Muscle of leg (tissue), 3 donors: ENCODE measurements at regions not wholly inside any gene's neighbourhood (a gene's known extent, or its start where the extent isn't known, plus 50 kb on each side); places are given as distances from the start of the nearest gene placed in this dataset.

Experiments
- DNase-seq: peaks from one replicate; pipeline ENCODE4 v3.0.0; 2013
- H3K27ac ChIP-seq: one replicate; pipeline ENCODE4 v1.5.1; 2013; ENCODE audit warnings: mild to moderate bottlenecking, low read length, control low read depth
- H3K27me3 ChIP-seq: one replicate; pipeline ENCODE4 v1.6.1; 2013; ENCODE audit warnings: low read length; ENCODE audit not compliant: control insufficient read depth, insufficient read depth
- H3K36me3 ChIP-seq: one replicate; pipeline ENCODE4 v1.6.1; 2013; ENCODE audit warnings: low read length; ENCODE audit not compliant: control insufficient read depth, insufficient read depth
- H3K4me1 ChIP-seq: one replicate; pipeline ENCODE4 v1.6.1; 2013; ENCODE audit warnings: low read length; ENCODE audit not compliant: control insufficient read depth, insufficient read depth
- H3K4me3 ChIP-seq: one replicate; pipeline ENCODE4 v1.5.1; 2013; ENCODE audit warnings: low read length, control low read depth
- H3K9me3 ChIP-seq: replicated peaks from 2 replicates; pipeline ENCODE4 v1.6.1; 2013; ENCODE audit warnings: low read depth, low read length; ENCODE audit not compliant: control insufficient read depth
- WGBS: methylation state at CpG from one replicate; pipeline ENCODE4 v1.1.5; 2013; ENCODE audit warnings: missing lambda C conversion rate; ENCODE audit not compliant: insufficient coverage; 5-methylcytosine and 5-hydroxymethylcytosine counted together

- DNase-seq = no peak
- Histone ChIP-seq H3K4me1 (peaks cover 12% of the 10 kb centered on the region), H3K27me3 (peaks cover 8% of the 10 kb centered on the region), H3K9me3 (no peaks in the 10 kb centered on the region), H3K4me3 (no peak overlapping the region), H3K36me3 (no peaks in the 10 kb centered on the region), H3K27ac (no peak overlapping the region)
- WGBS = 100% methylated on average over 1 of the region's 1 CpG
Measured at GRCh38 chr15:70525551-70525950, 237.8 kb downstream of the UACA start.

- H3K27ac ChIP-seq = no peak overlapping the region
- no peaks in the 10 kb centered on the region for H3K36me3 ChIP-seq
- no peak for DNase-seq
- H3K4me3 ChIP-seq = no peak overlapping the region
- peaks cover 9% of the 10 kb centered on the region for H3K27me3 ChIP-seq
- no peaks in the 10 kb centered on the region for H3K9me3 ChIP-seq
- peaks cover 11% of the 10 kb centered on the region for H3K4me1 ChIP-seq
- WGBS = 0% methylated on average over 1 of the region's 6 CpGs
Measured at GRCh38 chr15:70524470-70524869, 238.9 kb downstream of the UACA start.

DNA sequence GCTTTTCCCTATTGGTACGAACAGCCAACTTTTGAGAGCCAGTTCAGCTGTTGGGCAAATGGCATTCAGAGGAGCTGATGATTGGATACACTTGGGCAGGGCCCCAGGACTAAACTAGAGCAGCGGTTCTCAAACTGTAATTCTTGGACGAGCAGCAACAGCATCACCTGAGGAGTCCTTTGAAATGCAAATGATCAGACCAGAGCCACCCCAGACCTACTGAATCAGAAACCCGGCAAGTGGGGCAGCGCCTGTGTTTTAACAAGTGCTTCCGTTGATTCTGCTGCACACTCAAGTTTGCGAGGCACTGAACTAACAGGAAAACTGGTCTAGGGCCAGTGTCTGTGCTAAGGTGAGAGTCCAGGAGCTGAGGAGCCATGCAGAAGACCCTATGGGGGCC, 239.7 kb downstream of the UACA start:
- Histone ChIP-seq H3K27ac (no peak overlapping the region), H3K4me1 (peaks cover 9% of the 10 kb centered on the region), H3K27me3 (peaks cover 9% of the 10 kb centered on the region), H3K9me3 (no peaks in the 10 kb centered on the region), H3K4me3 (no peak overlapping the region), H3K36me3 (no peaks in the 10 kb centered on the region)
- WGBS = 64% methylated on average over 3 of the region's 7 CpGs
- no peak for DNase-seq

DNA sequence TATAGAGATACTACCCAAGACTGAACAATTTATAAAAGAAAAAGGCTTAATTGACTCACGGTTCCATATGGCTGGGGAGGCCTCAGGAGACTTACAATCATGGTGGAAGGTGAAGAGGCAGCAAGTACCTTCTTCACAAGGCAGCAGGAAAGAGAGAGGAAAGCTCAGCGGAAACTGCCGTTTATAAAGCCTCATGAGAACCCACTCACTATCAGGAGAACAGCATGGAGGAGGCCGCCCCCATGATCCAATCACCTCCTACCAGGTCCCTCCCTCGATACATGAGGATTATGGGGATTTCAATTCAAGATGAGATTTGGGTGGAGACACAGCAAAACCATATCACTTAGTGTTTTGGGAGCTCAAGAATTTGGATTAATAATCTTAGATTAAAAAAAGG, 240.2 kb downstream of the UACA start:
- Histone ChIP-seq H3K27me3 (peaks cover 9% of the 10 kb centered on the region), H3K9me3 (no peaks in the 10 kb centered on the region), H3K4me3 (no peak overlapping the region), H3K4me1 (peaks cover 9% of the 10 kb centered on the region), H3K27ac (no peak overlapping the region), H3K36me3 (no peaks in the 10 kb centered on the region)
- DNase-seq = no peak
- no CpG with 5 or more reads among the region's 5 CpGs for WGBS

GRCh38 chr15:70522323-70522966, 240.9 kb downstream of the UACA start:
- H3K27me3 ChIP-seq = peaks cover 10% of the 10 kb centered on the region
- no peaks in the 10 kb centered on the region for H3K9me3 ChIP-seq
- DNase-seq = no peak
- H3K4me1 ChIP-seq = peaks cover 9% of the 10 kb centered on the region
- no peaks in the 10 kb centered on the region for H3K36me3 ChIP-seq
- no peak overlapping the region for H3K27ac ChIP-seq
- WGBS = no CpG with 5 or more reads among the region's 5 CpGs
- no peak overlapping the region for H3K4me3 ChIP-seq

DNA sequence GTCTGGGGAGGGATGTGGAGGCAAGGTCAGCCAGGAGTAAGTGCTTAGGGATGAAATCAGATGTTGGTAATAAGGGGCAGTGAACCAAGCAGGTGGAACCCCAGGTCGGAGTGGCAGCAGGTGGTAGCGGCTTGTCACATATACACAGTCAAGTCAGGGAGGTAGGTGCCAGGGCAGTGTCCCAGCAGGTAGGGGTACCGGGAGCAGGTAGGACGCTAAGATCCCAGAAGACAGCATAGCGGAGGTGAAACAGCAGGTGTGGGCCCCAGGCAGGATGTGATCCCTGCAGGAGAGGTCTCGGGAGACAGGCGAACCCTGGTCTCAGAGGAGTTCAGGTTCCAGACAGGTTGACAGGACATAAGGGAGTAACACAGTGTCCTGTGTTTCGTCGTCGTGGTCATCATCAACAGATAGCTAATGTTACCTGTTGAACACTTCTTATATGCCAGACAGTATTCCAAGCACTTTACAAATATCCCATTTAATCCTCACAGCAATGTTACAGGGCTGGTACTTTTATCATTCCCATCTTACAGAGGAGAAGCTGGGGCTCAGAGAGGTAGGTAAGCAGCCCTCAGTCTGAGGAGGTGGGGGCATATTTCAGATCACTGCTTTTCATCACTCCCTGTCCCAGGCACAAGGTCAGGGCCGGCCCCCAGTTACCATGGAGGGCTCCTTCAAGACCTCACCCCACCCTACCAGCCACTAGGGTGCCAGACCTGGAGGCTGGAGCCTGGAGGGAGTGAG, 241.6 kb downstream of the UACA start:
- Histone ChIP-seq H3K36me3 (no peaks in the 10 kb centered on the region), H3K4me1 (peaks cover 9% of the 10 kb centered on the region), H3K9me3 (no peaks in the 10 kb centered on the region), H3K4me3 (no peak overlapping the region), H3K27me3 (peaks cover 9% of the 10 kb centered on the region), H3K27ac (no peak overlapping the region)
- DNase-seq = no peak
- WGBS = 89% methylated on average over 6 of the region's 11 CpGs

- Histone ChIP-seq H3K4me3 (no peak overlapping the region), H3K27me3 (peaks cover 7% of the 10 kb centered on the region), H3K9me3 (no peaks in the 10 kb centered on the region), H3K4me1 (no peaks in the 10 kb centered on the region), H3K36me3 (no peaks in the 10 kb centered on the region), H3K27ac (no peak overlapping the region)
- 71% methylated on average over 1 of the region's 3 CpGs for WGBS
- no peak for DNase-seq
Measured at GRCh38 chr15:70519616-70520015, 243.7 kb downstream of the UACA start.

- Histone ChIP-seq H3K27ac (no peak overlapping the region), H3K9me3 (no peaks in the 10 kb centered on the region), H3K36me3 (no peaks in the 10 kb centered on the region), H3K4me1 (no peaks in the 10 kb centered on the region), H3K4me3 (no peak overlapping the region), H3K27me3 (peaks cover 7% of the 10 kb centered on the region)
- DNase-seq = no peak
- 90% methylated on average over 6 of the region's 6 CpGs for WGBS
Measured at GRCh38 chr15:70519004-70519365, 244.4 kb downstream of the UACA start.

GRCh38 chr15:70518201-70519003, 245.0 kb downstream of the UACA start:
- Histone ChIP-seq H3K27me3 (peaks cover 7% of the 10 kb centered on the region), H3K4me1 (no peaks in the 10 kb centered on the region)

DNA sequence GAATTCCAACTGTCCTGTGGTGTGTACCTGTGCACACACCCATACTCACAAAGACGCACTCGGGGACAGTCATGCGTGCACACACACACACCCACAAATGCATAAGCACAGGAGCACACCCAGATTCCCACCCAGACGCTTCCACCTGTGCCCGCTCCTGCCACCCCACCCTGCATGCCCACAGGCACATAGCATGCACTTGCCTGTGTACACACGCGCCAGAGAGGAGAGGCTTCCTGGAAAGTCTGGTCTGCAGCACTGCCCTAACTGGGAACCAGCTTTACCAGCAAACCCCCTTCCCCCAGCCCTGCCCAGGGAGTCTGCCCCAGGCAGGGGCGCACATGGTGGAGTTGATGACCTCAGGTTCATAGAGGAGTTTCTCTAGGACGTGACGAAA, 246.2 kb downstream of the UACA start:
- Histone ChIP-seq H3K4me3 (no peak overlapping the region), H3K4me1 (no peaks in the 10 kb centered on the region), H3K36me3 (no peaks in the 10 kb centered on the region), H3K27ac (no peak overlapping the region), H3K27me3 (peaks cover 6% of the 10 kb centered on the region), H3K9me3 (no peaks in the 10 kb centered on the region)
- 94% methylated on average over 7 of the region's 10 CpGs for WGBS
- no peak for DNase-seq

More at GRCh38 chr15:70518201-70519003, 245.0 kb downstream of the UACA start:
- DNase-seq = no peak
- 92% methylated on average over 11 of the region's 11 CpGs for WGBS
- Histone ChIP-seq H3K36me3 (no peaks in the 10 kb centered on the region), H3K27ac (no peak overlapping the region), H3K4me3 (no peak overlapping the region), H3K9me3 (no peaks in the 10 kb centered on the region)
